ENCODE measurements at regions not wholly inside any gene's neighbourhood (a gene's known extent, or its start where the extent isn't known, plus 50 kb on each side); places are given as distances from the start of the nearest gene placed in this dataset.

GRCh38 chr16:59201160-59201559, 467.0 kb upstream of the GOT2 start:
- Mint-ChIP-seq H3K36me3 (ENCODE audit: low read depth) (no peaks in the 10 kb centered on the region), H3K4me1 (ENCODE audit: low read depth) (no peaks in the 10 kb centered on the region), H3K27me3 (ENCODE audit: low read depth) (no peaks in the 10 kb centered on the region), H3K27ac (no peak overlapping the region), H3K4me3 (ENCODE audit: low read depth) (no peak overlapping the region), H3K9me3 (no peaks in the 10 kb centered on the region)
- DNase-seq (ENCODE audit: low spot score): no peak
- intact Hi-C loops (cut with micrococcal nuclease): no loop called here

GRCh38 chr16:59198487-59198886, 464.4 kb upstream of the GOT2 start:
- Mint-ChIP-seq H3K27ac (no peak overlapping the region), H3K4me3 (ENCODE audit: low read depth) (no peak overlapping the region), H3K36me3 (ENCODE audit: low read depth) (no peaks in the 10 kb centered on the region), H3K27me3 (ENCODE audit: low read depth) (no peaks in the 10 kb centered on the region), H3K9me3 (no peaks in the 10 kb centered on the region), H3K4me1 (ENCODE audit: low read depth) (no peaks in the 10 kb centered on the region)
- intact Hi-C loops (cut with micrococcal nuclease): no loop called here
- no peak for DNase-seq (ENCODE audit: low spot score)

- no peaks in the 10 kb centered on the region for H3K9me3 Mint-ChIP-seq
- no peaks in the 10 kb centered on the region for H3K36me3 Mint-ChIP-seq (ENCODE audit: low read depth)
- DNase-seq (ENCODE audit: low spot score): no peak
- no peaks in the 10 kb centered on the region for H3K27me3 Mint-ChIP-seq (ENCODE audit: low read depth)
- peaks cover 3% of the 10 kb centered on the region for H3K4me1 Mint-ChIP-seq (ENCODE audit: low read depth)
- H3K27ac Mint-ChIP-seq: no peak overlapping the region
- H3K4me3 Mint-ChIP-seq (ENCODE audit: low read depth): no peak overlapping the region
- intact Hi-C loops (cut with micrococcal nuclease): no loop called here
These were observed 461.1 kb upstream of the GOT2 start for GRCh38 chr16:59195242-59195641.

GRCh38 chr16:59193637-59194036, 459.5 kb upstream of the GOT2 start:
- DNase-seq (ENCODE audit: low spot score): no peak
- Mint-ChIP-seq H3K27me3 (ENCODE audit: low read depth) (no peaks in the 10 kb centered on the region), H3K9me3 (no peaks in the 10 kb centered on the region), H3K36me3 (ENCODE audit: low read depth) (no peaks in the 10 kb centered on the region), H3K4me1 (ENCODE audit: low read depth) (peaks cover 3% of the 10 kb centered on the region), H3K4me3 (ENCODE audit: low read depth) (no peak overlapping the region), H3K27ac (no peak overlapping the region)
- intact Hi-C loops (cut with micrococcal nuclease): no loop called here

GRCh38 chr16:59192551-59193199, 458.6 kb upstream of the GOT2 start:
- DNase-seq (ENCODE audit: low spot score): no peak

GRCh38 chr16:59190731-59191130, 456.6 kb upstream of the GOT2 start:
- Mint-ChIP-seq H3K36me3 (ENCODE audit: low read depth) (no peaks in the 10 kb centered on the region), H3K27me3 (ENCODE audit: low read depth) (no peaks in the 10 kb centered on the region), H3K4me1 (ENCODE audit: low read depth) (peaks cover 3% of the 10 kb centered on the region), H3K4me3 (ENCODE audit: low read depth) (no peak overlapping the region), H3K27ac (no peak overlapping the region), H3K9me3 (no peaks in the 10 kb centered on the region)
- intact Hi-C loops (cut with micrococcal nuclease): no loop called here
- DNase-seq (ENCODE audit: low spot score): no peak

More at GRCh38 chr16:59192551-59193199, 458.6 kb upstream of the GOT2 start:
- H3K9me3 Mint-ChIP-seq: no peaks in the 10 kb centered on the region
- H3K4me3 Mint-ChIP-seq (ENCODE audit: low read depth): no peak overlapping the region
- H3K36me3 Mint-ChIP-seq (ENCODE audit: low read depth): no peaks in the 10 kb centered on the region
- H3K4me1 Mint-ChIP-seq (ENCODE audit: low read depth): peaks cover 3% of the 10 kb centered on the region
- no peak overlapping the region for H3K27ac Mint-ChIP-seq
- H3K27me3 Mint-ChIP-seq (ENCODE audit: low read depth): no peaks in the 10 kb centered on the region
- intact Hi-C loops (cut with micrococcal nuclease): no loop called here

- no peaks in the 10 kb centered on the region for H3K9me3 Mint-ChIP-seq
- H3K4me1 Mint-ChIP-seq (ENCODE audit: low read depth): peaks cover 3% of the 10 kb centered on the region
- intact Hi-C loops (cut with micrococcal nuclease): no loop called here
- no peaks in the 10 kb centered on the region for H3K36me3 Mint-ChIP-seq (ENCODE audit: low read depth)
- H3K27ac Mint-ChIP-seq: no peak overlapping the region
- no peaks in the 10 kb centered on the region for H3K27me3 Mint-ChIP-seq (ENCODE audit: low read depth)
- H3K4me3 Mint-ChIP-seq (ENCODE audit: low read depth): no peak overlapping the region
- DNase-seq (ENCODE audit: low spot score): no peak
These were observed 453.9 kb upstream of the GOT2 start for GRCh38 chr16:59188029-59188428.

GRCh38 chr16:59181821-59182420, 447.8 kb upstream of the GOT2 start:
- Mint-ChIP-seq H3K9me3 (no peaks in the 10 kb centered on the region), H3K4me3 (ENCODE audit: low read depth) (no peak overlapping the region), H3K4me1 (ENCODE audit: low read depth) (no peaks in the 10 kb centered on the region), H3K27ac (no peak overlapping the region), H3K27me3 (ENCODE audit: low read depth) (no peaks in the 10 kb centered on the region), H3K36me3 (ENCODE audit: low read depth) (no peaks in the 10 kb centered on the region)
- no peak for DNase-seq (ENCODE audit: low spot score)
- intact Hi-C loops (cut with micrococcal nuclease): no loop called here

GRCh38 chr16:59180083-59180476, 446.0 kb upstream of the GOT2 start:
- intact Hi-C loops (cut with micrococcal nuclease): no loop called here
- no peaks in the 10 kb centered on the region for H3K36me3 Mint-ChIP-seq (ENCODE audit: low read depth)
- DNase-seq (ENCODE audit: low spot score): no peak
- no peak overlapping the region for H3K4me3 Mint-ChIP-seq (ENCODE audit: low read depth)
- H3K9me3 Mint-ChIP-seq: no peaks in the 10 kb centered on the region
- H3K27ac Mint-ChIP-seq: no peak overlapping the region
- no peaks in the 10 kb centered on the region for H3K4me1 Mint-ChIP-seq (ENCODE audit: low read depth)
- H3K27me3 Mint-ChIP-seq (ENCODE audit: low read depth): no peaks in the 10 kb centered on the region

- H3K4me1 Mint-ChIP-seq (ENCODE audit: low read depth): no peaks in the 10 kb centered on the region
- DNase-seq (ENCODE audit: low spot score): no peak
- H3K4me3 Mint-ChIP-seq (ENCODE audit: low read depth): no peak overlapping the region
- no peaks in the 10 kb centered on the region for H3K36me3 Mint-ChIP-seq (ENCODE audit: low read depth)
- intact Hi-C loops (cut with micrococcal nuclease): no loop called here
- no peaks in the 10 kb centered on the region for H3K9me3 Mint-ChIP-seq
- no peak overlapping the region for H3K27ac Mint-ChIP-seq
- no peaks in the 10 kb centered on the region for H3K27me3 Mint-ChIP-seq (ENCODE audit: low read depth)
These were observed 445.4 kb upstream of the GOT2 start for GRCh38 chr16:59179446-59180082.

- intact Hi-C loops (cut with micrococcal nuclease): no loop called here
- Mint-ChIP-seq H3K4me3 (ENCODE audit: low read depth) (no peak overlapping the region), H3K9me3 (no peaks in the 10 kb centered on the region), H3K36me3 (ENCODE audit: low read depth) (no peaks in the 10 kb centered on the region), H3K4me1 (ENCODE audit: low read depth) (no peaks in the 10 kb centered on the region), H3K27ac (no peak overlapping the region), H3K27me3 (ENCODE audit: low read depth) (no peaks in the 10 kb centered on the region)
- no peak for DNase-seq (ENCODE audit: low spot score)
These were observed 439.3 kb upstream of the GOT2 start for GRCh38 chr16:59173408-59173831.

GRCh38 chr16:59170099-59170712, 436.1 kb upstream of the GOT2 start:
- Mint-ChIP-seq H3K36me3 (ENCODE audit: low read depth) (no peaks in the 10 kb centered on the region), H3K4me3 (ENCODE audit: low read depth) (no peak overlapping the region), H3K27me3 (ENCODE audit: low read depth) (no peaks in the 10 kb centered on the region), H3K9me3 (no peaks in the 10 kb centered on the region), H3K27ac (no peak overlapping the region), H3K4me1 (ENCODE audit: low read depth) (no peaks in the 10 kb centered on the region)
- intact Hi-C loops (cut with micrococcal nuclease): no loop called here
- no peak for DNase-seq (ENCODE audit: low spot score)

- H3K36me3 Mint-ChIP-seq (ENCODE audit: low read depth): no peaks in the 10 kb centered on the region
- H3K4me3 Mint-ChIP-seq (ENCODE audit: low read depth): no peak overlapping the region
- no peaks in the 10 kb centered on the region for H3K4me1 Mint-ChIP-seq (ENCODE audit: low read depth)
- H3K27ac Mint-ChIP-seq: no peak overlapping the region
- intact Hi-C loops (cut with micrococcal nuclease): no loop called here
- no peak for DNase-seq (ENCODE audit: low spot score)
- H3K9me3 Mint-ChIP-seq: no peaks in the 10 kb centered on the region
- H3K27me3 Mint-ChIP-seq (ENCODE audit: low read depth): no peaks in the 10 kb centered on the region
These were observed 435.1 kb upstream of the GOT2 start for GRCh38 chr16:59169168-59169567.
